ENCODE measurements at regions not wholly inside any gene's neighbourhood (a gene's known extent, or its start where the extent isn't known, plus 50 kb on each side); places are given as distances from the start of the nearest gene placed in this dataset.

DNA sequence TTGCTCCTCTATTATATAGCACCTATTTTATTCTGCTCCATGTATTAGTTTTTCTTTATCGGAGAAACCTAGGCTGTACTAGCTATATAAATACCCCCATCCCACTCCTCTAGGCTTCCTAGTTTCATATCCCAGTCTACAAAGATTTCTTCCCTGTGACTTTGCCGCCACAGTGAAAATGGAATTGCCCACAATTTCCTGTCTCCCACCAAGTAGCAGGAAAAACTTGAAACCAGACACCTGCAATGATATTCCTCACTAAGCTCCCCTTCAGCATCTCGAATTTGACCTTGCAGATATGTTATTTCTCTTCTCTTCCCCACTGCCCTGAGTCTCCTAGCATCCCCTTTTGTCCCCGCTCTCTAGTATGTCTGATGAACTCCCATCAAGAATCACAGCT lies 685.8 kb upstream of the CCDC54 start:
- no peaks in the 10 kb centered on the region for H4K20me1 ChIP-seq (ENCODE audit: insufficient read depth, low read length)
- H3K9ac ChIP-seq (ENCODE audit: low read length) = no peak overlapping the region
- no peaks in the 10 kb centered on the region for H3K4me1 ChIP-seq (ENCODE audit: low read length)
- no peak overlapping the region for H3K4me2 ChIP-seq (ENCODE audit: low read length)
- no peak overlapping the region for H3K4me3 ChIP-seq (ENCODE audit: low read length)
- H2AFZ ChIP-seq (ENCODE audit: low read depth, low read length) = no peak overlapping the region
- H3K36me3 ChIP-seq (replicated peaks; ENCODE audit: low read depth, low read length) = no peaks in the 10 kb centered on the region
- H3K27me3 ChIP-seq (ENCODE audit: low read depth, low read length) = no peaks in the 10 kb centered on the region
- no peaks in the 10 kb centered on the region for H3K79me2 ChIP-seq (ENCODE audit: low read length)
- no peaks in the 10 kb centered on the region for H3K9me3 ChIP-seq (ENCODE audit: insufficient read depth, low read length)
- no peak for TF ChIP-seq EZH2phosphoT487 (IDR thresholded peaks at IDR 0.05; ENCODE audit: low read depth)
- TF ChIP-seq, protein P1, sequence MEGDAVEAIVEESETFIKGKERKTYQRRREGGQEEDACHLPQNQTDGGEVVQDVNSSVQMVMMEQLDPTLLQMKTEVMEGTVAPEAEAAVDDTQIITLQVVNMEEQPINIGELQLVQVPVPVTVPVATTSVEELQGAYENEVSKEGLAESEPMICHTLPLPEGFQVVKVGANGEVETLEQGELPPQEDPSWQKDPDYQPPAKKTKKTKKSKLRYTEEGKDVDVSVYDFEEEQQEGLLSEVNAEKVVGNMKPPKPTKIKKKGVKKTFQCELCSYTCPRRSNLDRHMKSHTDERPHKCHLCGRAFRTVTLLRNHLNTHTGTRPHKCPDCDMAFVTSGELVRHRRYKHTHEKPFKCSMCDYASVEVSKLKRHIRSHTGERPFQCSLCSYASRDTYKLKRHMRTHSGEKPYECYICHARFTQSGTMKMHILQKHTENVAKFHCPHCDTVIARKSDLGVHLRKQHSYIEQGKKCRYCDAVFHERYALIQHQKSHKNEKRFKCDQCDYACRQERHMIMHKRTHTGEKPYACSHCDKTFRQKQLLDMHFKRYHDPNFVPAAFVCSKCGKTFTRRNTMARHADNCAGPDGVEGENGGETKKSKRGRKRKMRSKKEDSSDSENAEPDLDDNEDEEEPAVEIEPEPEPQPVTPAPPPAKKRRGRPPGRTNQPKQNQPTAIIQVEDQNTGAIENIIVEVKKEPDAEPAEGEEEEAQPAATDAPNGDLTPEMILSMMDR (IDR thresholded peaks at IDR 0.05; ENCODE audit: low read depth, low read length) = no peak
- no peak overlapping the region for H3K27ac ChIP-seq (ENCODE audit: low read length)

DNA sequence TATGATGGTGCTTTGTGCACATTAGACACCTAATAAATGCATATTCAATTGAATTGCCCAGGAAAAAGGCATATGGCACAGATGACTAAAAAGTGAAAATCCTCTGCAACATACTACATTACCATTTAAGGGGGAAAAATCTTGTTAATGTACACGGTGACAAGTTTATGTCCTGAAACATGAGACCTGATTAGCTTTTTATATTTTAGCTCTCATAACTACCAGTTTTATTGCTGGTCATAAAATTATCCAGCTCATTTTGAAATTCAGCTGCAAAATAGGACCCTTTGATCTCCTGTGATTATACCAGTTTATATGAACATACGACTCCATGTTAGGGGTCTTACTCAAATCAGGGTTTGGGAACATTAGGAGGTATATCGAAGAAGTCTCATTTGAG lies 684.6 kb upstream of the CCDC54 start:
- Histone ChIP-seq H2AFZ (ENCODE audit: low read depth, low read length) (no peak overlapping the region), H3K27ac (ENCODE audit: low read length) (no peak overlapping the region), H3K36me3 (replicated peaks; ENCODE audit: low read depth, low read length) (no peaks in the 10 kb centered on the region), H3K9me3 (ENCODE audit: insufficient read depth, low read length) (no peaks in the 10 kb centered on the region), H3K4me1 (ENCODE audit: low read length) (no peaks in the 10 kb centered on the region), H3K4me3 (ENCODE audit: low read length) (no peak overlapping the region), H4K20me1 (ENCODE audit: insufficient read depth, low read length) (no peaks in the 10 kb centered on the region), H3K4me2 (ENCODE audit: low read length) (no peak overlapping the region), H3K79me2 (ENCODE audit: low read length) (no peaks in the 10 kb centered on the region), H3K27me3 (ENCODE audit: low read depth, low read length) (no peaks in the 10 kb centered on the region), H3K9ac (ENCODE audit: low read length) (no peak overlapping the region)
- no peak for TF ChIP-seq EZH2phosphoT487 (IDR thresholded peaks at IDR 0.05; ENCODE audit: low read depth)
- TF ChIP-seq, protein P1 (IDR thresholded peaks at IDR 0.05; ENCODE audit: low read depth, low read length) = no peak

DNA sequence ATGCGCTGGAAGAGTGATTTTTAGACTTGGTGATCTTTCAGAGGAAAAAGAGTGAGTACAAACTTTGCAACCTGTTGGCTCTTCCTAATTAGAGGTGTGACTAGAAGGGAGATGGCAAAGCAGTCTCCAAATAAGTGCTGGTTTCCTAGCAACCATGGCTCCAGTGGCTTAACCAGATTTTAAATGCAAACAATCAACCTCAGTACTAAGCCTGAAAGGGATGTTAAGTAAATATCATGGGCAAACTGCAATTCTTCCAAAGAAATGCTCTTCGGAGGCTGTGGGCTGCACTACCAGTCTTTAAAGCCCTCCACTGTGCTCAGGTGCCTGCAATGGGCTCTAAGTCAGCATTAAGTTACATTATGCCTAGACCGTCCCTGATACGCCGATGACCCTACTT lies 678.1 kb upstream of the CCDC54 start:
- Histone ChIP-seq H4K20me1 (ENCODE audit: insufficient read depth, low read length) (no peaks in the 10 kb centered on the region), H2AFZ (ENCODE audit: low read depth, low read length) (no peak overlapping the region), H3K27me3 (ENCODE audit: low read depth, low read length) (no peaks in the 10 kb centered on the region; the same call in 1 of the 2 replicates), H3K79me2 (ENCODE audit: low read length) (no peaks in the 10 kb centered on the region), H3K36me3 (replicated peaks; ENCODE audit: low read depth, low read length) (no peaks in the 10 kb centered on the region), H3K4me3 (ENCODE audit: low read length) (no peak overlapping the region), H3K4me2 (ENCODE audit: low read length) (no peak overlapping the region), H3K9ac (ENCODE audit: low read length) (no peak overlapping the region), H3K27ac (ENCODE audit: low read length) (no peak overlapping the region), H3K4me1 (ENCODE audit: low read length) (no peaks in the 10 kb centered on the region), H3K9me3 (ENCODE audit: insufficient read depth, low read length) (no peaks in the 10 kb centered on the region)
- TF ChIP-seq, protein P1 (IDR thresholded peaks at IDR 0.05; ENCODE audit: low read depth, low read length) = no peak
- no peak for TF ChIP-seq EZH2phosphoT487 (IDR thresholded peaks at IDR 0.05; ENCODE audit: low read depth)

DNA sequence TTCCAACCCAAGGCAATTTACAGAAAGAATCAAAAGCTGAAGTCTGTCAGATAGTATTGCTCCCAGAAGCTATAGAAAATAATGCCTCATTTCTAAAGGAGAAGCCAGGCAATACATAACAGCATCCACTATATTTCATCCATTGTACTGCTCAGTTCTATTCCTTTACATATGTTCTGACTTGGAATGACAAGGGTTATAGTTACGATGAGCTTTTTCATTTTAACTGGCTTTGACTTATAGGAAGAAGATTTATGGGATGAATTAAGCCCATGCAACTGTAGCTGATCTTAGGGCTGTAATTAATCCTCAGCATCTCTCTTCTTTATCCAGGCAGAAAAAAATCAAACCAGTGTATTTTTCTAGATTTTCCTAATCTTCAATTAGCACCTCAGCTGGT lies 676.3 kb upstream of the CCDC54 start:
- Histone ChIP-seq H3K4me3 (ENCODE audit: low read length) (no peak overlapping the region), H2AFZ (ENCODE audit: low read depth, low read length) (no peak overlapping the region), H3K36me3 (replicated peaks; ENCODE audit: low read depth, low read length) (no peaks in the 10 kb centered on the region), H3K9me3 (ENCODE audit: insufficient read depth, low read length) (no peaks in the 10 kb centered on the region), H4K20me1 (ENCODE audit: insufficient read depth, low read length) (no peaks in the 10 kb centered on the region), H3K4me2 (ENCODE audit: low read length) (no peak overlapping the region), H3K9ac (ENCODE audit: low read length) (no peak overlapping the region), H3K27ac (ENCODE audit: low read length) (no peak overlapping the region), H3K79me2 (ENCODE audit: low read length) (no peaks in the 10 kb centered on the region), H3K27me3 (ENCODE audit: low read depth, low read length) (no peaks in the 10 kb centered on the region; the same call in 1 of the 2 replicates), H3K4me1 (ENCODE audit: low read length) (no peaks in the 10 kb centered on the region)
- TF ChIP-seq EZH2phosphoT487 (IDR thresholded peaks at IDR 0.05; ENCODE audit: low read depth) = no peak

DNA sequence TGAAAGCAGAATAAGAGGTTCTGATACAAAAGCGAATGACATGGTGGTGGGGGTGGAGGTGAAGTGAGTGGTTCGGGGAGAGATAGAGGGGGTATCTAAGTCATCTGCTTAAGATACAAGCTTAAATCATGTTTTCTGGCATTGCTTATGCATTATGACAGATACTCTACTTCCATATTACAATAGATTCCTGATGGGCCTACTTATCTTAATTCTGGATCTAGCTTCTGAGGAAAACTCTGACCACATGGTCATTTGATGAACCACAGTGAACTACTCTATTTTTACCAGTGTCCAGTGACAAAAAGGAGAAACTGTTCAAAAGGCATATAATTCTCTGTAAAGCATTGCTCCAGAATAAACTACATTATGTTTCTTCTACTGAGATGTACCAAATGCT lies 673.7 kb upstream of the CCDC54 start:
- Histone ChIP-seq H3K9me3 (ENCODE audit: insufficient read depth, low read length) (no peaks in the 10 kb centered on the region), H3K36me3 (replicated peaks; ENCODE audit: low read depth, low read length) (no peaks in the 10 kb centered on the region), H3K4me2 (ENCODE audit: low read length) (no peak overlapping the region), H2AFZ (ENCODE audit: low read depth, low read length) (no peak overlapping the region), H3K27me3 (ENCODE audit: low read depth, low read length) (no peaks in the 10 kb centered on the region), H3K79me2 (ENCODE audit: low read length) (no peaks in the 10 kb centered on the region), H3K9ac (ENCODE audit: low read length) (no peak overlapping the region), H3K27ac (ENCODE audit: low read length) (no peak overlapping the region), H3K4me1 (ENCODE audit: low read length) (no peaks in the 10 kb centered on the region), H3K4me3 (ENCODE audit: low read length) (no peak overlapping the region), H4K20me1 (ENCODE audit: insufficient read depth, low read length) (no peaks in the 10 kb centered on the region)
- TF ChIP-seq, protein P1 (IDR thresholded peaks at IDR 0.05; ENCODE audit: low read depth, low read length) = no peak
- TF ChIP-seq EZH2phosphoT487 (IDR thresholded peaks at IDR 0.05; ENCODE audit: low read depth) = no peak
